CMK (cell line): ENCODE measurements at regions not wholly inside any gene's neighbourhood (a gene's known extent, or its start where the extent isn't known, plus 50 kb on each side); places are given as distances from the start of the nearest gene placed in this dataset.
A peak's percentile ranks its signal among the peaks of the same experiment; 100 is the strongest.
"Not testable (repeated sequence)": the region's sequence is repeated elsewhere in the genome, so short reads cannot be mapped to it uniquely, and the experiment has no call there.

Experiments
- DNase-seq: peaks from one replicate; pipeline ENCODE4 v3.0.0-alpha.2; 2010; ENCODE audit warnings: low read depth

DNA sequence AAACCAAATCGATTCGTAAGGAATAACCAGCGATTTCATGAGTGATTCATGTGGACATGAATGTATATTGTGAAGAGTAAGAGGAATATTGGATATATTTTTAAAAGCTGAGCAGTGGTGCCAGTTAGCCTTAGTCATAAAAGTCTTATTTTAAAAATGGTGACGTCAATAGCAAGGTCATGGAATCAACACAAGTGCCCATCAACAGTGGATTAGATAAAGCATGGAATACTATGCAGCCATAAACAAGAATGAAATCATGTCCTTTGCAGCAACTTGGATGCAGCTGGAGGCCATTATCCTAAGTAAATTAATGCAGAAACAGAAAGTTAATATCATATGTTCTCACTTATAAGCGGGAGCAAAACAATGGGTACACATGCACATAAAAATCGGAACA lies 89.0 kb upstream of the STOX2 start:
- no peak for DNase-seq

DNA sequence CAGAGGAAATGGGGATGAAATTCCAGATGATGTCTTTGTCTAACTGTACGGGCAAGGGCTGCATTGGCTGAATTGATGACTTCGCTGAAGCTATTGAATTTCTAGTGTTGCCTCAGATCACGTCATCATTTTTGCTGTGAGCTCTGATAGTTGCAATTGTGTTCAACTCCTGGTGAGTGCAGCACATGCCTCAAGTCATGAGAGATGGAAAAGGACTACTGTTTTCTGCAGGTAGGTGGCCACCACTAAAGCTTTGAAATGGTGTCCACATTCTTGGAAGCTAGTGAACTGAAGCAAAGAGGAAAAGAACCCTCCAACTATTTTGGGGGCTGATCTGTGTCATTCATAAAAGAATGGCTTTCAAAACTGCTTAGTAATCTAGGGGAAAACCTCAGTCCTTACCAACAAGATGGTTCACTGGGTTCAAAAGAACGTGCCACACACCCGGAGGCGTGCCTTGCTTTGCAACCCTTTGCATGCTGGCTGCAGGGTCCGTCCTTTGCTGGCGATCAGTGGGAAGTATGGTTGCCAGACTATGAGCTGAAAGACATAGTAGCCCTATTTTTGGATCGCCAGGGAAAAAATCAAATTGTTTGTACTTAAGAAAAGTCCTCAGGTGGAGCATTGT lies 88.1 kb upstream of the STOX2 start:
- DNase-seq = no peak

DNA sequence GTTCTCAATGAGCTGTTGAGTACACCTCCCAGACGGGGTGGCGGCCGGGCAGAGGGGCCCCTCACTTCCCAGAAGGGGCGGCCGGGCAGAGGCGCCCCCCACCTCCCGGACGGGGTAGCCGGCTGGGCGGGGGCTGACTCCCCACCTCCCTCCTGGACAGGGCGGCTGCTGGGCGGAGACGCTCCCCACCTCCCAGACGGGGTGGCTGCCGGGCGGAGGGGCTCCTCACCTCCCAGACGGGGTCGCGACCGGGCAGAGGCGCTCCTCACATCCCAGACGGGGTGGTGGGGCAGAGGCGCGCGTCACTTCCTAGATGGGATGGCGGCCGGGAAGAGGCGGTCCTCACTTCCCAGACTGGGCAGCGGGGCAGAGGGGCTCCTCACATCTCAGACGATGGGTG lies 86.5 kb upstream of the STOX2 start:
- not testable (repeated sequence) for DNase-seq

DNA sequence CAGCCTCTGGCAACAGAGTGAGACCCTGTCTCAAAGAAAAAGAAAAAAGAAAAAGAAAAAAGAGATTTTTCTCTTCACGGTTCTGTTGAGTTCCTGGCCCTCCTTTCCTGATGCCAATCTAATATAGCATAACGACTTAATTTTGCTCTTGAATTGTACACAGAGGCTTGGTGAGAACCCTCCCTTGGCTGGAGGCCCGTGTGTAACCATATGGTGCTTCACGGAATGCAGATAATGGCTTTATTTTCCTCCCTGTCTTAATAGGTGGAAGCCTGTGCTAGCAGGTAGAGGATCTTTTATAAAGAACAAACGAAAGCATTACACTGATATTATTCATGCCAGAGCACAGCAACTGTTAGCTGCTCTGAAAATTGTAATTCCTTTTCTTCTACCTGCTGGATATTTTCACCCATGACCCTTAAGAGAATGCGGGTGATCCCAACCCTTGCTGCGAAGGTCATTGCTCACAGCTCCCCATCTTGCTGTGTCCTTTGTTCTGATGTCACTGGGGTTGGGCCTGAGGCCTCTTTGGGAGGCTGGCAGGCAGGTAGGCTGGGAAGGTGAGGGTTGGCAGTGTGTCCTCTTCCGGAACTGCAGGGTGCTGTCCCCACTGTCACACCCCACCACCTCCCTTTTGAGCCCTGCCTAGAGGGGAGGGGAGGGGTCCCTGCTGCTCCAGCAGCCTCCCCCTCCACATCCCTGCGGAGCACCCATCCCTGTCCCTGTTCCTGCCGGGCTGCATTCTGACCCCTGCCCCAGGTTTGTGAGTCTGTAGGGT lies 83.8 kb upstream of the STOX2 start:
- no peak for DNase-seq

DNA sequence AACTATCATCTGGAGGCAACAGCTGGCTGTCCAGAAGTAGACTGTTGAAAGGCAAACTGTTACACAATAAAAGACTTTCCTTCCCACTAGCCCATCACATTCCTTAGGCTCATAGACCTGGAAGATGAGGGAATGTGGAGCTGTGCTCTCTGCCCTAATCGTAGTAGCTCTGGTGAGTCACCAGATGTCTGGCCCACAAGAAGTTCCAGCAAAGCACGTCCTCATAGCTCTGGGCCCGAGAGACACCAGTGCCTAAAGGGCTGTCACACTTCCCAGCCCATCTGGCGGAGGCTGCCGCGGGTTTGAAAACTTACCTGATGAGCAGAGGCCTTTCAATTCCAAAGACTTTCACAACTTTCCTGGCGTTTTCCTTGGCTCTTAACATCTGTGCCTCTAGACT lies 81.7 kb upstream of the STOX2 start:
- no peak for DNase-seq

DNA sequence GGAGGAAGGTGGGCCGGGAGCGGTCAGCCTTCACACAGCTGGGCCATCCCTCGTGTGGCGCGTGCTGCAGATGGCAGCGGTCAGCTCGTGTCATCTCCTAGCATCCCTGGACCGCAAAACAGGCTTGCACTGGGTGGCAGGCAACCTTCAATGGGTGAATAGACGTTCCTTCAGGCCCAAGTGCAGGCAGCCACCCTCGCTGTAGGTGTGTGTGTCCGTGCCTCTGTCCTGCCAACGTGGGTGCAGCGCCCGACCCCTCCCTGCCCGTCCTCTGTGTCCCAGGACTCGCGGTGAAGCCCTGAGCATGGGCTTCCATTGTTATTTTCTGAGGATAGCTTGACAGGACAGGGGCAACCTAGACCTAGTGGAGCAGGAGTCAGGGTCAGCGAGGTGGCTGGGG lies 79.8 kb upstream of the STOX2 start:
- no peak for DNase-seq

DNA sequence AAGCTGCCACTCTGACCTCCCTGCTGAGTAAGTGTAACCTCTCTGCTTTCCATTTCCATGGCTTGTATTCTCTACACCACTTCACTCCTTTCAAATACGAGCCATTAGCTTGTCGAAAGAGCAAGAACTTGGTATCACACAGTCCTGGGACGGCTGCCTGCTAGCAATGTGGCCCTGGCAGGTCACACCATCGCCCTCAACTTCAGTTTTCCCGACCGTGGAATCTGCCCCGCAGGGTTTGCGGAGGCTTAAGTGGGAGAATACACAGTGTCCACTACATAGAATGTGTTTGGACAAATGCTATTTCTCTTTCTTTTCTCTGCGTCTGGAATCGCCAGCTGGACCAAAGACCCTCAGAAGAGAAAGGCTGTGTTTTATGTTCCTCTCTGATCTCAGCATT lies 78.6 kb upstream of the STOX2 start:
- no peak for DNase-seq

DNA sequence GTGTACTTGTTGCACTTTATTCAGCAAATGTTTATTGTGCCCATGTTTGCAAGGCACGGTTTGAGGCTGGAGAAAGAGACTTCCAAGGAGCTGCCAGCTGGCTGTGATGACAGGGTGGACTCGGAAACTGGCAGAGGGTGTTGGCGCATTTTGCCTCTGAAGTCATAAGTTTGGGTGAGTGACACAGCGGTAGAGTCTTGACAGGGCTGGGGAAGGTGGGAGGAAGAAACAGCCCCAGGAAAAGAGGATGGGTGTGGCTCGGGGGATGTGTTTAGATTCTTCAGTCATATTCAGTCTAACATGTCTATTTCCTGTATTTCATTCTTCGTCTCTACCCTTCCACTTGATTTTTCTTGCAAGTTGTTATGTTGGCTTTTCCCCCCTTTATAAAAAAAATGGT lies 77.0 kb upstream of the STOX2 start:
- DNase-seq = no peak

DNA sequence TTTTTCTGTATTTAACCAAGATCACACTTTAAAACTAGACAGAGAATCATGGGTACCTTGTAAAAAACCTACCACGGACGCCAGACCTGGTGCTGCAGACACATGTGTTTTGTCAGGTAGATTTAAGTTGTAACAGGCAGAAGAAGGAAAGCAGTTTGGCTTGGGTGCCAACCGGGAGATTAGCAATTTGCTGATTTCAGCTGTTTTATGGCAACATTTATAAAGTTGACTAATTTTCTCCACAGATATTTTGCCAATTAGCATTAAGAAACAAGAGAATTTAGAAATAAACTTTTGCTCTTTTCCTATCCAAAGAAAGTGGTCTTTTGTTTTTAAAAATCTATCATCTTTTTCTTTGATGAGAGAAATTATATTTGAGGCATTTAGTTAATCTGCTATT lies 76.3 kb upstream of the STOX2 start:
- no peak for DNase-seq

DNA sequence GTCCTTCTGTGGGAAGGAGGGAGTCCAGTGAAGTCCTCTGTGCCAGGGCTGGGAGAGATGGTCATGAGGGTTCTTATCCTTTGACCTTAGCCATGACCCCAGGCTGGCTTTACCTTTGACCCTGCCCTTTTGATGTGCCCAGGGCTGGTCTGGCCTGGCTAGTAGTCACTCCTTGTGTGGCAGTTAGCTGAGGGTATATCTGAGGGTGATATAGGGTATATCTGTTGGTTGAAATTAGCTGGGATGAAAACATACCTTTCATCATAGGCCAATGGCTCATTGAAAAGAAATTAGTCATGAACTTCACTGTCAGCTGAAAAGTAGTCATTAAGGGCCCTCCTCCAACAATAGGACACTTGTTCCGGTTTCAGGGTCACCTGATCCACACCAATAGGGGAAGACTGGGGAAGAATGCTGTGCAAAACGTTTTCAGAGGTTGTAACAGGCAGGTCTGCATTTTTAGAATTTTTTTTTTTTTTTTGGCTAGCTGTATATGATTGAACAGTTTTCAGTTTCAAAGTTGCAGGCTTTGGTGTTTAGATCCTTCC lies 74.6 kb upstream of the STOX2 start:
- DNase-seq = no peak

DNA sequence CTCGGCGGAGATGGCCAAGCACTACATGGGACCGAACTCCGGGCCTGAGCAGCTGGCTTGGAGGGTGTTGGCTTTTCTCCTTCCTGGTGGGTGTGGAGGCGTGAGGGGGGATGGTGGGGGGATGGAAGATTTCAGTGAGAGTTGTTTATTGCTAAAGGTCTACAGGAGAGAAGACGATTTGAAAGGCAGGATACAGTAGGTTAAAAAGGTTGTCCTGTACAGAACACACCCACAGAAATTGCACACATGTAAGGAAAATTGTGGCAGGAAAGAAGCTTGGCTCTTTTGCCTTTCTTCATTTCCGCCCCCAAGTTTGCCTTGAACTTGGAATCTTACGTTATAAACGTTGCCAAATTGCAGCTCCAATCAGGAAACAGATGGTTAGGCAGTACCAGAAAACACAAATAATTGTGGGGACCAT lies 74.1 kb upstream of the STOX2 start:
- no peak for DNase-seq

DNA sequence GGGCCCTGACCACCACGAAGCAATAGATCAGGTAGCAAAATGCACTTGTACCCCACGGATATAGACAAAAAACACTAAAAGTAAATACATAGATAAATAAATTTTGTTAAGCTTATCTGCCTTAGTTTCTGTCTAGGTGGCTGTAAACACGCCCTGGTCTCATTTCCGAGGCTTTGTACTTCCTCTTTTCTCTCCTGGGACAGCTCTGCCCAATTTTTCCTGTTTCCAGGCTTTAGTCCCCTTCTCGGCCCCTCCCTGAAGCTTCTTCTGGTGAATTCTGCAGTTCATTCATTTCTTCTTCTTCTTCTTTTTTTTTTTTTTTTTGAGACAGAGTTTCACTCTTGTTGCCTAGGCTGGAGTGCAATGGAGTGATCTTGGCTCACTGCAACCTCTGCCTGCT lies 73.4 kb upstream of the STOX2 start:
- no peak for DNase-seq

DNA sequence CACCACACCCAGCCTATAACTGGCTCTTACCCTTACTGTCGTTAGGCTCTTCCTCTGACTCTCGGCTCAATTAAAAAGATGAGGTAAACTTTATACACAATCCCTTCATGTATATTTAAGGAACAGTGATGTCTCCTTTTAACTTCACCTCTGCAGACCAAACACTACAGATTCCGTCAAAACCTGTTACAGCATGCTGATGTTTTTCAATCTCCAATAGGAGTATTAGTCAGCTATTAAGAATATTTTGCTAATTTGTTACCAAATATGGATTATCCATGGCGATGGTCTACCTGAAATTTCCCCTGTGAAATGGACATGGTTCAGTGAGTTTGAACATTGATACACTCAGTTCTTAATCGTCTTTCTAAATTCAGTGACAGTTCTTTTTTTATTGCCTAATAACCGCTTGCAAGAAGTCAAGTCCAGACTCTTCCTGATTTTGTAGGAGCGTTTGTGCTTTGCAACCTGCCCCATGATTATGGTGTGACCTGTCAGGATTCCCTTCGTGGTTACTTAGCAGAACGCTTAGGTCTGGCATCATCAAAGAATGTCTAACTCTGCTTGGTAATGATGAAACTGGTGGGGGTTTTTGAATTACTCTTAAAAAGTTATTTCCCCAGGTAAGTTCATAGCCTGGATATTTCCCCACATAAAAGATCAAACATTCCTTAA lies 72.2 kb upstream of the STOX2 start:
- DNase-seq = no peak

DNA sequence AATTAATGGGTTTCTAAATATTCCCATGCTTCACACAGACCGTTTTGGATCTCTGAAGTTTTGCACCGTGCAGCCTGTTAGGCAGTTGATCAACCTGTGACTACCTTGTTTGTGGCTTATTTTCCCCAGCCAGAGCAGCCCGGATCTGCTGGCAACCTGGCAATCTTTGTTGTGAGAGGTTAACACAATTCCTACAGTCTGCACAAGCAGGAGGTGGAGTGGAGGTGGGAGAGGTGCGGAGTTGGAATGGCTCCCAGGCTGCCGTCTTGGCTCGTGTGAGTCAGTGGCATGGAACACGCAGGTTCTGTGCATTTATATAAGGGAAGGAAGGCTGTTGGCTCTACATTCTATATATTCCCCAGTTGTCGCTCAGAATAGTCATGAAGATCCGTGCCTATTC lies 70.9 kb upstream of the STOX2 start:
- DNase-seq = no peak

DNA sequence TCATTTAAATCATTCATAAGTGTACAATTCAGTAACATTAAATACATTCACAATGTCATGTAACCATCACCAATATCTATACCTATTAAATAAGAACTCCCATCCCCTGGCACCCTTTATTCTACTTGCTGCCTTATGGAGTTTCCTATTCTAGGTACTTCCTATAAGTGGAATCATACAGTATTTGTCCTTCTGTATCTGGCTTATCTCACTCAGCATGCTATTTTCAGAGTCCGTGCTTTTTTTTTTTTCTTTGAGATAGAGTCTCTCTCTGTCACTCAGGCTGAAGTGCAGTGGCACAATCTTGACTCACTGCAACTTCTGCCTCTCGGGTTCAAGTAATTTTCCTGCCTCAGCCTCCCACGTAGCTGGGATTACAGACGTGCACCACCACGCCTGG lies 67.9 kb upstream of the STOX2 start:
- no peak for DNase-seq

DNA sequence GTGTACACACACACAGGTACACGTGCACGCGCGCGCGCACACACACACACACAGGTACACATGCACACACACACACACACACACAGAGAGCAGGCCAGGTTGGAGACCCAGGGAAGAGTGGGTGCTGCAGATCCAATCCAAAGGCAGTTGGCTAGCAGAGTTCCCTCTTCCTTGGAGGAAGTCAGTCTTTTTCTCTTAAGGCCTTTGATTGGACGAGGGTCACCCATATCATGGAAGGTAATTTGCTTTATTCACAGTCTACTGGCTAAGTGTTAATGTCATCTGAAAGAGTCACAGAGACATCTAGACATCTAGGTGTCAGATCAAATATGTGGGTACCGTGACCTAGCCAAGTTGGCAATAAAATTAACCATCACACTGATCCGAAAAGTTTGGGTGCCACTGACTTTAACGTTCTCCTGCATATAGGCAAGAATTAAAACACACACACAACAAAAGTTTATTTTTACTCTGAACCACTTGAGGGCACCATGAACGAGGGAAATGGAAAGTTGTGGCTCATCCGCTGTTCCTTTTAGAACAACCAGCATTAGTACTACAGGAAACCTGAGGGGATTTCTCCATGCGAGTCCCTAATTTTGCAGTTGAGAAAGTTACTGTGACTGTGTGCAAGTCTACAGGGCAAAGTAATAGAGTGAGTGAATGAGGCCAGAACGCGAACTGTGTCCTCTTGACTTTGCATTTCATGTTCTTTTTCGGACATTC lies 66.0 kb upstream of the STOX2 start:
- DNase-seq = no peak

DNA sequence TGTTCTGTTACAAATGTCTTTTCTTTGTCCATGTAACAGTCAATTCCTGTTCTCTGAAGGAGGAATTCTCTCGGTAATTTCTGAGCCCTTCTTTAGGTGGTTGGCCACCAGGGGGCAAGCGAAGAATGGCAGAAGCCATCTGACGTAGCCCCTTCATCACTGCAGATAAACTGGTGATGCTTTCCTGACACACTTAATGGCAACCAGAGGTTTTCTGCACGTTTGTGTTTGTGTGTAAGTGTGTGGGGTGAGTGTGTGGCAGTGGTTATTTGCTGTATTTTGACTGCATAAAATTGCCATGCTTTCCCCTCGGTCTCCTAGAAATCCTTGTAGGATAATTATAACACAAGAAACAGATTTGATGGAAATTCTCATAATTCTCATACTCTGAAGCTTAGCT lies 64.8 kb upstream of the STOX2 start:
- peak; percentile 32 for DNase-seq

DNA sequence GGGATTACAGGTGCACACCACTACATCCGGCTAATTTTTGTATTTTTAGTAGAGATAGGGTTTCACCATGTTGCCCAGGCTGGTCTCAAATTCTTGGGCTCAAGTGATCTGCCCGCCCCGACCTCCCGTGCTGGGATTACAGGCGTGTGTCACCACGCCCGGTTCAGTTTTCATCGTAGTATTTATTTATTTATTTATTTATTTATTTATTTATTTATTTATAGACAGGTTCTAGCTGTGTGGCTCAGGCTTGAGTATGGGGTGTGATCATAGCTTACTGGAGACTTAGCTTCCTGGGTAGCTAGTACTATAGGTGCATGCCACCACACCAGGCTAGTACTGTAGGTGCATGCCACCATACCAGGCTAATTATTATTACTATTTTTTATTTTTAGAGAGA lies 64.1 kb upstream of the STOX2 start:
- DNase-seq = no peak

DNA sequence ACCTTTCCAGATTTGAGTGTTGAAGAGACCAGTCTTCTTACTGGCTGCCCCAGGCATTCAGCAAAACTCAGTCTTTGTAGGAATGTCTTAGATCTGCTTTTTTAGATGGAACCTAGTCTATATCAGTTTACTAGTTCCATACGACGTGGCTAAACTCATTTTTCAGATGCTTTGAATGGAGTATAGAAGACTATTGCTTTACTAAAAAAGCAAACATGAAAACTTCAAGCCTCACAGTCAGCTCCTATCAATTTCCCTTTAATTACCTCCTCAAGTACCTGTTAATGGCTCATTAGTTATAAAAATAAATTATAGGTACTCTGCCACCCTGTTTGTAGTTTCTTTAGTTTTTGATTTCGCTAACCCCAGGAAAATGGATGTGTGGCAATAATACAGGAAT lies 63.0 kb upstream of the STOX2 start:
- no peak for DNase-seq

DNA sequence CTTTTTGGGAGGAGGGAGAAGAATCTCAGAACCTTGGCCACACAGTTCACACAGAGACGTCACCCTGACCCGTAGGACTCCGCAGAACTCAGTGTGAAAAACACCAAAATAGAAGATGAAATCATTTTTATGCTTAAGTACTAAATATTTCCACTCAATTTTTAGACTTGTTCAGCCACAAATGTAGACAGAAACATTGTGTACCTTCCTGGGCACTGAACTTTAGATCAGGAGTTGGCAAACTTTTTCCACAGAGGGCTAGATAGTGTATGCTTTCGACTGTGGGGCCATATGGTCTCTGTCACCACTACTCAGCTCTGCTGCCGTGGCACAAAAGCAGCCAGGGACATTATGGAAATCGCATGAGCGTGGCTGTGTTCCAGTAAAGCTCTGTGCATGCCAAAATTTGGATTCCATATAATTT lies 61.8 kb upstream of the STOX2 start:
- DNase-seq = no peak

DNA sequence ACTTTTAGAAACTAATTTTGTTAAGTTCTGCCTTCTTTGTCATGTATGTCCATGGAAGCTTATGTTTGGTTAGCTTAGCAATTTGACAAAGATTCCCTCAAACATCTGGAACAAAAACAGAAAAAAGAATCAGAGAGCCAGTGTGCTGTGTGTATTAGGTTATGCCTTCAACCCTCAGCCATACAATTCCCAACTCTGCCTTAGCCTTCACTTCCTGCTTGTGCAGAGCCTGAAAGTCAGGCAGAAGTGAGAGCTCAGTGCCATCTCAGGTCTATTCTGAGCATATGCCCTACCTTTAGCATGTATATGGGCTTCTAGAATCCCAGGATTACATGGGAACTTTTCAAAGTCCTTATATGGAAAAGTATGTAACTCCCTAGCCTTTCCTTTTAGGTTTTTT lies 58.2 kb upstream of the STOX2 start:
- DNase-seq = no peak

DNA sequence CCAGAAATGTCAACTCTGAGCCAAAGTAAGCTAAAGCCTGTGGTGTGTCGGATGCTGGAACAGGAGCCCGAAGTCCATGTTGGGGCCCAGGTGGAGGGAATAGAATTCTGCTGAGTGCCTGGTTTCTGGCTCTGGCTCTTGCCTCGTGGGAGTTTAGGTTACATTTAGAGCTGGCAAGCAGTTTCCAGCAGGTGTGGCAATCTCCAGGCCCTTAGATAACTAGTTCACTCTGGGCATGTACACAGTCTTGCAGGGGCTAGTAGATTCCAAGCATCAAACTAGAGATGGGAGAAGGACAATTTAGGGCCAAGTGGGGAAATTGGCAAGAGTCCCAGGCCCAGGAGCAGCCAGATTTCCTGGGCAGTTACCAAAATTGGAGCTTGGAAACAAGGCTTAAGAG lies 56.3 kb upstream of the STOX2 start:
- no peak for DNase-seq
